ENCODE measurements at regions not wholly inside any gene's neighbourhood (a gene's known extent, or its start where the extent isn't known, plus 50 kb on each side); places are given as distances from the start of the nearest gene placed in this dataset.

DNA sequence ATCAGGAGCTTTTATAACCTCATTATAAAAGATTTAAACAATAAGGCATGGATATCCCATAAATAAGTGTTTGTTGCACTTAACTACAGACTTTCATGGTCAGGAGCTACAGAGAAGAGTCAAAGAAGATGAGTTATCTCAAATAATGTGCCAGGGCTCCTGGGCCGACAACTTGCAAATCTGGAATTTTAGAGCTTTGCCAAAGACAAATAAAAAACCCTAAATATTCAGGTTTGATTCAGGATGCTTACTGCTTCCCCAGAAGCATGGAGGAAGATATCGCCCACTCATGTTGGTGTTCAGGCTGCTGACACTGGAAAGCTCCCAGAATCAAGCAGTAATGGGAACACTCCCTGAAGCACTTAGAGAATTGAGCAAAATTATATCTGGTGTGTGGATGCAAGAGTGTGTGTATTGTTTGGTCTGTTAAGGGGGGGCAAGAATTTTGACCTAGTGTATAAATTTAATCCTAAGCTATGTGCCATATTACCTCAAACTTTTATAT lies 176.9 kb upstream of the ESRRG start:
- H4K5ac ChIP-seq (ENCODE audit: low read depth, low read length): no peak overlapping the region
- H2BK5ac ChIP-seq (ENCODE audit: low read depth, low read length, poor library complexity, severe bottlenecking): no peak overlapping the region
- no peaks in the 10 kb centered on the region for H3K27me3 ChIP-seq (ENCODE audit: control insufficient read depth, insufficient read depth, low read length)
- ATAC-seq (ENCODE audit: low read depth) (no peak), DNase-seq (no peak)
- no peak overlapping the region for H3K4ac ChIP-seq (ENCODE audit: low read depth, low read length)
- no peak overlapping the region for H3K14ac ChIP-seq (replicated peaks; ENCODE audit: low read depth, low read length)
- no peaks in the 10 kb centered on the region for H3K79me1 ChIP-seq (ENCODE audit: low read depth in 1 of 2, low read length in 2 of 2)
- no peak overlapping the region for H2AK5ac ChIP-seq (ENCODE audit: low read depth, low read length)
- H2BK15ac ChIP-seq (ENCODE audit: low read depth, low read length): no peak overlapping the region
- H3K23ac ChIP-seq (ENCODE audit: low read depth, low read length): no peak overlapping the region
- H3K4me2 ChIP-seq (ENCODE audit: low read depth, low read length): no peak overlapping the region
- H3K27ac ChIP-seq (ENCODE audit: insufficient read depth, low read length): no peak overlapping the region
- ChIA-PET POLR2A (ENCODE audit: unreplicated experiment) (no interaction called here), CTCF (interaction anchor here (0.7 kb wide), 1 partner anchor 91 kb away, joined by 3 read pairs; no protein-coding TSS in a partner anchor)
- in situ Hi-C loops (cut with MboI; ENCODE audit: low sequenced_read_pairs) (no loop called here), dilution Hi-C loops (cut with HindIII; ENCODE audit: low sequenced_read_pairs, unreplicated experiment) (no loop called here), intact Hi-C loops (cut with micrococcal nuclease) (no loop called here)
- peaks cover 11% of the 10 kb centered on the region for H3K4me1 ChIP-seq (ENCODE audit: control insufficient read depth, insufficient read depth, low read length)
- H4K91ac ChIP-seq (ENCODE audit: insufficient read depth, low read depth, low read length): no peak overlapping the region
- no peak overlapping the region for H2AFZ ChIP-seq (replicated peaks; ENCODE audit: low read length, poor library complexity)
- no CpG with 5 or more reads among the region's 2 CpGs for WGBS, 2 experiments (ENCODE audit: extremely low coverage in 2 of 2, insufficient read length in 1 of 2)
- H3K9me1 ChIP-seq (ENCODE audit: insufficient read depth, low read length): peaks cover 13% of the 10 kb centered on the region
- no peaks in the 10 kb centered on the region for H3K9me3 ChIP-seq (ENCODE audit: control insufficient read depth, insufficient read depth, low read length)
- H4K20me1 ChIP-seq (ENCODE audit: insufficient read depth, low read length): no peaks in the 10 kb centered on the region
- H2BK20ac ChIP-seq (ENCODE audit: low read depth, low read length): no peak overlapping the region
- H4K8ac ChIP-seq (ENCODE audit: low read depth in 2 of 2, low read length in 2 of 2): no peak overlapping the region
- H3K56ac ChIP-seq (ENCODE audit: extremely low read depth, insufficient read depth, low read length): no peak overlapping the region
- no TSS peak for BruUV-seq (replicated peaks)
- H3K36me3 ChIP-seq (ENCODE audit: control insufficient read depth, insufficient read depth, low read length): no peaks in the 10 kb centered on the region
- no peak overlapping the region for H2BK120ac ChIP-seq (ENCODE audit: low read depth, low read length)
- H3K4me3 ChIP-seq (ENCODE audit: insufficient read depth, low read depth, low read length): no peak overlapping the region
- no peak overlapping the region for H2AK9ac ChIP-seq (replicated peaks; ENCODE audit: low read depth, low read length, poor library complexity)
- no peak overlapping the region for H3K18ac ChIP-seq (ENCODE audit: low read depth, low read length)
- TF ChIP-seq BHLHE40 (IDR thresholded peaks at IDR 0.05; ENCODE audit: low read depth, low read length) (no peak), NFE2L2 (IDR thresholded peaks at IDR 0.05; ENCODE audit: low read depth, low read length) (no peak), MAFK (IDR thresholded peaks at IDR 0.05; ENCODE audit: low read depth, low read length) (no peak), FOS (IDR thresholded peaks at IDR 0.05; ENCODE audit: low read depth, low read length) (no peak), RAD21 (IDR thresholded peaks at IDR 0.05; ENCODE audit: low read length) (no peak), SMC3 (IDR thresholded peaks at IDR 0.05; ENCODE audit: low read depth, low read length) (no peak), MAZ (IDR thresholded peaks at IDR 0.05; ENCODE audit: borderline replicate concordance, low read depth, low read length) (no peak), MXI1 (IDR thresholded peaks at IDR 0.05; ENCODE audit: borderline replicate concordance, low read depth, low read length) (no peak), CTCF (conservative IDR thresholded peaks at IDR 0.05; ENCODE audit: low read depth, low read length) (no peak), USF2 (IDR thresholded peaks at IDR 0.05; ENCODE audit: low read depth, low read length) (no peak), RCOR1 (IDR thresholded peaks at IDR 0.05; ENCODE audit: insufficient replicate concordance, low read length) (no peak), CEBPB (IDR thresholded peaks at IDR 0.05; ENCODE audit: low read depth, low read length) (no peak)
- TF ChIP-seq, protein P1, sequence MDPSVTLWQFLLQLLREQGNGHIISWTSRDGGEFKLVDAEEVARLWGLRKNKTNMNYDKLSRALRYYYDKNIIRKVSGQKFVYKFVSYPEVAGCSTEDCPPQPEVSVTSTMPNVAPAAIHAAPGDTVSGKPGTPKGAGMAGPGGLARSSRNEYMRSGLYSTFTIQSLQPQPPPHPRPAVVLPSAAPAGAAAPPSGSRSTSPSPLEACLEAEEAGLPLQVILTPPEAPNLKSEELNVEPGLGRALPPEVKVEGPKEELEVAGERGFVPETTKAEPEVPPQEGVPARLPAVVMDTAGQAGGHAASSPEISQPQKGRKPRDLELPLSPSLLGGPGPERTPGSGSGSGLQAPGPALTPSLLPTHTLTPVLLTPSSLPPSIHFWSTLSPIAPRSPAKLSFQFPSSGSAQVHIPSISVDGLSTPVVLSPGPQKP (IDR thresholded peaks at IDR 0.05; ENCODE audit: borderline replicate concordance, low read depth, low read length): no peak
- no peak overlapping the region for H3K9ac ChIP-seq (ENCODE audit: low read depth, low read length)

Measured in IMR-90 (cell line).